ENCODE measurements at regions not wholly inside any gene's neighbourhood (a gene's known extent, or its start where the extent isn't known, plus 50 kb on each side); places are given as distances from the start of the nearest gene placed in this dataset.

DNA sequence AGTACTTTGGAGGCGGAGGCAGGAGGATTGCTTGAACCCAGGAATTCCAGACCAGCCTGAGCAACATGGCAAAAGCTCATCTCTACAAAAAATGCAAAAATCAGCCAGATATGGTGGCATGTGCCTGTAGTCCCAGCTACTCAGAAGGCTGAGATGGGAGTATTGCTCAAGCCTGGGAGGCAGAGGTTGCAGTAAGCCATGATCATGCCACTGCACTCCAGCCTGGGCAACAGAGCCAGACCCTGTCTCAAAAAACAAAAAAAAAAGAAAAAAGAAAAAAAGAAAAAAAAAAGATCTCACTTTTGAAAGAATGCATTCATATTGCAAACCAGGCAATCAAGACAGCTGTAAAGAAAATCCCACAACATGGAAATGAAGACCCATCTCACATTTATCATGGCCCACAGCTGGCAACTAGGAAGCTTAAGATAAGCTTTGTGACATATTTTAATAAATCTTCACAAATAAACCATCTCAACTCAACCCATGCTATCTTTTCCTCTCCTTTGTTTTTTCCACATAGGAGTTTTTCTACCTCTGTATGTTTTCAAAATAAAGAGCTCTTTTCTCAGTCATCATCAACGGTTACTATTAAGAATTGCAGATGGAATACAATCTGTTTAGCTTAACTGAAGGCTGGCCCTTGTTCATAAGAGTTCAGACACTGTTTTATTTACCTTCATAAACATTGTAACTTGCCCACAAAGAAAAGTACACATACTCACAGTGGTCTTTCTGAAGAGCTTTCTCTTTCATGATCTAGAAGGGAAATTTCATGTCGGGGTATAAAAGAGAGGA is 137.0 kb downstream of the MREG start (continued):
- TF ChIP-seq, protein P1, sequence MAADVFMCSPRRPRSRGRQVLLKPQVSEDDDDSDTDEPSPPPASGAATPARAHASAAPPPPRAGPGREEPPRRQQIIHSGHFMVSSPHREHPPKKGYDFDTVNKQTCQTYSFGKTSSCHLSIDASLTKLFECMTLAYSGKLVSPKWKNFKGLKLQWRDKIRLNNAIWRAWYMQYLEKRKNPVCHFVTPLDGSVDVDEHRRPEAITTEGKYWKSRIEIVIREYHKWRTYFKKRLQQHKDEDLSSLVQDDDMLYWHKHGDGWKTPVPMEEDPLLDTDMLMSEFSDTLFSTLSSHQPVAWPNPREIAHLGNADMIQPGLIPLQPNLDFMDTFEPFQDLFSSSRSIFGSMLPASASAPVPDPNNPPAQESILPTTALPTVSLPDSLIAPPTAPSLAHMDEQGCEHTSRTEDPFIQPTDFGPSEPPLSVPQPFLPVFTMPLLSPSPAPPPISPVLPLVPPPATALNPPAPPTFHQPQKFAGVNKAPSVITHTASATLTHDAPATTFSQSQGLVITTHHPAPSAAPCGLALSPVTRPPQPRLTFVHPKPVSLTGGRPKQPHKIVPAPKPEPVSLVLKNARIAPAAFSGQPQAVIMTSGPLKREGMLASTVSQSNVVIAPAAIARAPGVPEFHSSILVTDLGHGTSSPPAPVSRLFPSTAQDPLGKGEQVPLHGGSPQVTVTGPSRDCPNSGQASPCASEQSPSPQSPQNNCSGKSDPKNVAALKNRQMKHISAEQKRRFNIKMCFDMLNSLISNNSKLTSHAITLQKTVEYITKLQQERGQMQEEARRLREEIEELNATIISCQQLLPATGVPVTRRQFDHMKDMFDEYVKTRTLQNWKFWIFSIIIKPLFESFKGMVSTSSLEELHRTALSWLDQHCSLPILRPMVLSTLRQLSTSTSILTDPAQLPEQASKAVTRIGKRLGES (CRISPR knock-in tag; IDR thresholded peaks at IDR 0.05; ENCODE audit: borderline replicate concordance): no peak
- TF ChIP-seq, protein P2, sequence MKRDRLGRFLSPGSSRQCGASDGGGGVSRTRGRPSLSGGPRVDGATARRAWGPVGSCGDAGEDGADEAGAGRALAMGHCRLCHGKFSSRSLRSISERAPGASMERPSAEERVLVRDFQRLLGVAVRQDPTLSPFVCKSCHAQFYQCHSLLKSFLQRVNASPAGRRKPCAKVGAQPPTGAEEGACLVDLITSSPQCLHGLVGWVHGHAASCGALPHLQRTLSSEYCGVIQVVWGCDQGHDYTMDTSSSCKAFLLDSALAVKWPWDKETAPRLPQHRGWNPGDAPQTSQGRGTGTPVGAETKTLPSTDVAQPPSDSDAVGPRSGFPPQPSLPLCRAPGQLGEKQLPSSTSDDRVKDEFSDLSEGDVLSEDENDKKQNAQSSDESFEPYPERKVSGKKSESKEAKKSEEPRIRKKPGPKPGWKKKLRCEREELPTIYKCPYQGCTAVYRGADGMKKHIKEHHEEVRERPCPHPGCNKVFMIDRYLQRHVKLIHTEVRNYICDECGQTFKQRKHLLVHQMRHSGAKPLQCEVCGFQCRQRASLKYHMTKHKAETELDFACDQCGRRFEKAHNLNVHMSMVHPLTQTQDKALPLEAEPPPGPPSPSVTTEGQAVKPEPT (CRISPR knock-in tag; IDR thresholded peaks at IDR 0.05; ENCODE audit: low read depth): no peak
- TF ChIP-seq ZNF772 (CRISPR knock-in tag; IDR thresholded peaks at IDR 0.05) (no peak), ZNF678 (CRISPR knock-in tag; IDR thresholded peaks at IDR 0.05) (no peak), EP300 (IDR thresholded peaks at IDR 0.05; ENCODE audit: low read depth in 2 of 2, low read length in 2 of 2) (peak in 1 of 2 experiments; percentile 94; a peak in 2 of 4 replicates), EP300 (CRISPR knock-in tag; IDR thresholded peaks at IDR 0.05; ENCODE audit: borderline replicate concordance) (peak; percentile 79; the same call in 1 of the 2 replicates), RXRA (CRISPR knock-in tag; IDR thresholded peaks at IDR 0.05) (no peak), PHF5A (CRISPR knock-in tag; IDR thresholded peaks at IDR 0.05; ENCODE audit: low read depth, unreplicated experiment) (no peak), PTBP1 (IDR thresholded peaks at IDR 0.05; ENCODE audit: low read depth, low read length, poor library complexity, severe bottlenecking) (no peak), MAZ (IDR thresholded peaks at IDR 0.05; ENCODE audit: borderline replicate concordance, low read depth, low read length) (no peak), MAZ (CRISPR knock-in tag; IDR thresholded peaks at IDR 0.05; ENCODE audit: low read depth) (no peak), ZNF644 (CRISPR knock-in tag; IDR thresholded peaks at IDR 0.05; ENCODE audit: low read depth) (no peak), MIXL1 (CRISPR knock-in tag; IDR thresholded peaks at IDR 0.05) (0 out of 2 replicates have a peak, but pooled peaks have one; percentile 16), SMARCE1 (IDR thresholded peaks at IDR 0.05; ENCODE audit: borderline replicate concordance) (no peak), ZNF235 (CRISPR knock-in tag; IDR thresholded peaks at IDR 0.05; ENCODE audit: borderline replicate concordance) (no peak), ZC3H4 (CRISPR knock-in tag; IDR thresholded peaks at IDR 0.05; ENCODE audit: borderline replicate concordance) (no peak), MED8 (CRISPR knock-in tag; IDR thresholded peaks at IDR 0.05; ENCODE audit: insufficient replicate concordance) (no peak), CEBPB (IDR thresholded peaks at IDR 0.05; ENCODE audit: borderline replicate concordance, low read depth, low read length) (no peak), CC2D1A (CRISPR knock-in tag; IDR thresholded peaks at IDR 0.05) (no peak), ZNF589 (CRISPR knock-in tag; conservative IDR thresholded peaks at IDR 0.05) (no peak), ARID2 (CRISPR knock-in tag; IDR thresholded peaks at IDR 0.05; ENCODE audit: borderline replicate concordance) (no peak), HNRNPL (IDR thresholded peaks at IDR 0.05; ENCODE audit: low read depth, low read length) (no peak), MATR3 (CRISPR knock-in tag; IDR thresholded peaks at IDR 0.05) (no peak)

Data from HepG2 (cell line).